ENCODE measurements at regions not wholly inside any gene's neighbourhood (a gene's known extent, or its start where the extent isn't known, plus 50 kb on each side); places are given as distances from the start of the nearest gene placed in this dataset.

GRCh38 chr10:6722616-6723004 lies 142.5 kb upstream of the PRKCQ start:
- TF ChIP-seq FOS (IDR thresholded peaks at IDR 0.05; ENCODE audit: borderline replicate concordance, insufficient read depth, low read length) (no peak), EZH2 (IDR thresholded peaks at IDR 0.05; ENCODE audit: borderline replicate concordance, low read depth, low read length, severe bottlenecking) (no peak), POLR2A (IDR thresholded peaks at IDR 0.05; ENCODE audit: low read depth, low read length) (no peak), MYC (IDR thresholded peaks at IDR 0.05; ENCODE audit: low read depth, low read length) (no peak)
- TF ChIP-seq, protein P1, sequence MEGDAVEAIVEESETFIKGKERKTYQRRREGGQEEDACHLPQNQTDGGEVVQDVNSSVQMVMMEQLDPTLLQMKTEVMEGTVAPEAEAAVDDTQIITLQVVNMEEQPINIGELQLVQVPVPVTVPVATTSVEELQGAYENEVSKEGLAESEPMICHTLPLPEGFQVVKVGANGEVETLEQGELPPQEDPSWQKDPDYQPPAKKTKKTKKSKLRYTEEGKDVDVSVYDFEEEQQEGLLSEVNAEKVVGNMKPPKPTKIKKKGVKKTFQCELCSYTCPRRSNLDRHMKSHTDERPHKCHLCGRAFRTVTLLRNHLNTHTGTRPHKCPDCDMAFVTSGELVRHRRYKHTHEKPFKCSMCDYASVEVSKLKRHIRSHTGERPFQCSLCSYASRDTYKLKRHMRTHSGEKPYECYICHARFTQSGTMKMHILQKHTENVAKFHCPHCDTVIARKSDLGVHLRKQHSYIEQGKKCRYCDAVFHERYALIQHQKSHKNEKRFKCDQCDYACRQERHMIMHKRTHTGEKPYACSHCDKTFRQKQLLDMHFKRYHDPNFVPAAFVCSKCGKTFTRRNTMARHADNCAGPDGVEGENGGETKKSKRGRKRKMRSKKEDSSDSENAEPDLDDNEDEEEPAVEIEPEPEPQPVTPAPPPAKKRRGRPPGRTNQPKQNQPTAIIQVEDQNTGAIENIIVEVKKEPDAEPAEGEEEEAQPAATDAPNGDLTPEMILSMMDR (IDR thresholded peaks at IDR 0.05; ENCODE audit: extremely low read depth in 1 of 2, insufficient read depth in 1 of 2, low read depth in 1 of 2, low read length in 2 of 2), result no peak
